ENCODE measurements at regions not wholly inside any gene's neighbourhood (a gene's known extent, or its start where the extent isn't known, plus 50 kb on each side); places are given as distances from the start of the nearest gene placed in this dataset.

DNA sequence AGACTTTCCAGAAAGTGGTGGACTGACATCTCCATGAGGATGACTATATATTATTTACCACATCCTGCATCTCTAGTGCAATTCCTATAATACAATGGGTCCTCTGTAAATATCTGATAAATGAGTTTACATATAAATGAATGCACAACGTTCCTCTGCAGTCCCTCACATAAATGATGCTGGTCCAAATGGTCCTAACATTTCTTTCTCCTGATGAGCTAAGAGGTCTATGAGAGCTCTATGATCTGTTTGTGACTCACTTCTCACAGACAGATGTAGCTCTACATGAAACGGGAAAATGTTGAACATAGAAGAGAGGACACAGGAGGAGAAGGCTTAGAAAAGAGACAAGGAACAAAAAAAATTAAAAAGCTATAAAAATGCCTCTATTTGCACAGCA lies 201.2 kb upstream of the PIK3C3 start:
- Histone ChIP-seq H3K4me1 (ENCODE audit: control insufficient read depth, extremely low read depth, insufficient read depth, low read length) (no peaks in the 10 kb centered on the region), H3K27me3 (ENCODE audit: control insufficient read depth in 2 of 2, insufficient read depth in 2 of 2, low read length in 2 of 2) (peaks cover 3% of the 10 kb centered on the region in 2 experiments), H2AFZ (ENCODE audit: low read depth, low read length) (no peak overlapping the region), H3K4me3 (replicated peaks in 1 of 3; ENCODE audit: insufficient read depth in 1 of 3, low read depth in 1 of 3, low read length in 3 of 3) (no peak overlapping the region), H3K4me2 (ENCODE audit: insufficient read depth, low read length) (no peak overlapping the region), H3K9me1 (replicated peaks; ENCODE audit: control insufficient read depth, extremely low read depth, insufficient read depth, low read length) (no peaks in the 10 kb centered on the region), H3K9ac (replicated peaks; ENCODE audit: extremely low read depth, insufficient read depth, low read length) (no peak overlapping the region), H3K79me2 (ENCODE audit: control insufficient read depth, insufficient read depth, low read length) (no peaks in the 10 kb centered on the region), H3K9me3 (replicated peaks; ENCODE audit: control insufficient read depth, insufficient read depth, low read length) (no peaks in the 10 kb centered on the region), H3K27ac (ENCODE audit: insufficient read depth, low read depth, low read length) (no peak overlapping the region), H4K20me1 (replicated peaks; ENCODE audit: control insufficient read depth, extremely low read depth, insufficient read depth, low read length) (no peaks in the 10 kb centered on the region), H3K36me3 (ENCODE audit: control insufficient read depth in 2 of 2, extremely low read depth in 1 of 2, insufficient read depth in 2 of 2, low read length in 2 of 2) (no peaks in the 10 kb centered on the region)
- FAIRE-seq, result no peak
- DNase-seq (ENCODE audit: low read depth, low spot score), result no peak
- dilution Hi-C loops (cut with MboI; ENCODE audit: extremely low pct_ligation_motif_present, low sequenced_read_pairs), result no loop called here
- intact Hi-C loops (cut with micrococcal nuclease), result no loop called here
- no peak for TF ChIP-seq POLR2AphosphoS5 (IDR thresholded peaks at IDR 0.05; ENCODE audit: insufficient read depth, low read depth, low read length)
- TF ChIP-seq MYC (IDR thresholded peaks at IDR 0.05; ENCODE audit: low read depth, low read length), result no peak
- TF ChIP-seq FOS (IDR thresholded peaks at IDR 0.05; ENCODE audit: borderline replicate concordance, insufficient read depth, low read length), result no peak
- no peak for TF ChIP-seq MAX (IDR thresholded peaks at IDR 0.05; ENCODE audit: insufficient read depth, insufficient read length)
- no peak for TF ChIP-seq GATA2 (IDR thresholded peaks at IDR 0.05; ENCODE audit: insufficient read depth, insufficient read length, low read depth, low read length)
- TF ChIP-seq CTCF (IDR thresholded peaks at IDR 0.05; ENCODE audit: extremely low read depth in 1 of 2, insufficient read depth in 1 of 2, low read depth in 1 of 2, low read length in 2 of 2), result no peak
- TF ChIP-seq EZH2 (IDR thresholded peaks at IDR 0.05; ENCODE audit: borderline replicate concordance, low read depth, low read length, severe bottlenecking), result no peak
- no peak for TF ChIP-seq POLR2A (IDR thresholded peaks at IDR 0.05; ENCODE audit: low read depth, low read length)
- no peak for TF ChIP-seq JUN (IDR thresholded peaks at IDR 0.05; ENCODE audit: borderline replicate concordance, insufficient read depth, insufficient read length, low read depth)
- ChIA-PET POLR2A (no interaction called here), CTCF (interaction anchor here (0.9 to 1.3 kb wide), 2 partner anchors 8 to 13 kb away, joined by 3 to 4 read pairs; no protein-coding TSS in a partner anchor)
- BruUV-seq (replicated peaks), result no TSS peak

Measured in endothelial cell of umbilical vein (primary cell).